Ishikawa (cell line): ENCODE measurements at regions not wholly inside any gene's neighbourhood (a gene's known extent, or its start where the extent isn't known, plus 50 kb on each side); places are given as distances from the start of the nearest gene placed in this dataset.

Source experiments
- CEBPB ChIP-seq: IDR thresholded peaks from 2 replicates; pipeline ENCODE4 v1.6.1; 2012
- CREB1 ChIP-seq: IDR thresholded peaks from 2 replicates; pipeline ENCODE4 v1.6.1; 2012; ENCODE audit warnings: low read depth
- EGR1 ChIP-seq: IDR thresholded peaks from 2 replicates; pipeline ENCODE4 v1.6.1; 2012
- EP300 ChIP-seq: IDR thresholded peaks from 2 replicates; pipeline ENCODE4 v1.6.1; 2012; ENCODE audit warnings: borderline replicate concordance
- FOXM1 ChIP-seq: IDR thresholded peaks from 2 replicates; pipeline ENCODE4 v1.6.1; 2012; ENCODE audit warnings: low read depth, borderline replicate concordance
- MAX ChIP-seq: IDR thresholded peaks from 2 replicates; pipeline ENCODE4 v1.6.1; 2012
- NFIC ChIP-seq: IDR thresholded peaks from 2 replicates; pipeline ENCODE4 v1.6.1; 2012
- RAD21 ChIP-seq: IDR thresholded peaks from 2 replicates; pipeline ENCODE4 v1.6.1; 2012; ENCODE audit warnings: low read depth
- REST ChIP-seq: IDR thresholded peaks from 2 replicates; pipeline ENCODE4 v1.6.1; 2012; ENCODE audit warnings: low read depth, mild to moderate bottlenecking
- TAF1 ChIP-seq: IDR thresholded peaks from 2 replicates; pipeline ENCODE4 v1.6.1; 2012; ENCODE audit warnings: low read depth, mild to moderate bottlenecking
- TCF12 ChIP-seq: IDR thresholded peaks from 2 replicates; pipeline ENCODE4 v1.6.1; 2012; ENCODE audit warnings: low read depth
- TEAD4 ChIP-seq: IDR thresholded peaks from 2 replicates; pipeline ENCODE4 v1.6.1; 2012
- USF1 ChIP-seq: IDR thresholded peaks from 2 replicates; pipeline ENCODE4 v1.6.1; 2012
- YY1 ChIP-seq: IDR thresholded peaks from 2 replicates; pipeline ENCODE4 v1.6.1; 2012; ENCODE audit warnings: low read depth
- ZBTB7A ChIP-seq: IDR thresholded peaks from 2 replicates; pipeline ENCODE4 v1.6.1; 2012; ENCODE audit warnings: low read depth

- TF ChIP-seq ZBTB7A = no peak
- no peak for TF ChIP-seq MAX
- no peak for TF ChIP-seq TEAD4
- TF ChIP-seq RAD21 = no peak
- TF ChIP-seq EGR1 = no peak
- TF ChIP-seq YY1 = no peak
- TF ChIP-seq EP300 = no peak
- TF ChIP-seq FOXM1 = no peak
- no peak for TF ChIP-seq REST
- no peak for TF ChIP-seq TAF1
- TF ChIP-seq CEBPB = no peak
- TF ChIP-seq NFIC = no peak
Observed at GRCh38 chr1:193312432-193312831, 126.0 kb upstream of the B3GALT2 start.

- no peak for TF ChIP-seq CREB1
- no peak for TF ChIP-seq EP300
- no peak for TF ChIP-seq RAD21
- TF ChIP-seq ZBTB7A = no peak
- TF ChIP-seq TAF1 = no peak
Observed at GRCh38 chr1:193311226-193311948, 125.0 kb upstream of the B3GALT2 start.

- TF ChIP-seq TAF1 (no peak), TCF12 (no peak), ZBTB7A (no peak), USF1 (no peak), NFIC (no peak), CEBPB (no peak)
Observed at GRCh38 chr1:193310564-193310963, 124.2 kb upstream of the B3GALT2 start.

GRCh38 chr1:193309936-193310475 is 123.6 kb upstream of the B3GALT2 start:
- TF ChIP-seq ZBTB7A = no peak
- TF ChIP-seq TEAD4 = no peak
- no peak for TF ChIP-seq USF1
- TF ChIP-seq EP300 = no peak
- TF ChIP-seq TCF12 = no peak
- no peak for TF ChIP-seq CREB1
- no peak for TF ChIP-seq YY1
- no peak for TF ChIP-seq REST
- TF ChIP-seq EGR1 = no peak
- no peak for TF ChIP-seq NFIC
- TF ChIP-seq CEBPB = no peak

- TF ChIP-seq CREB1 = no peak
- no peak for TF ChIP-seq CEBPB
- TF ChIP-seq TEAD4 = no peak
- TF ChIP-seq RAD21 = no peak
- no peak for TF ChIP-seq REST
- no peak for TF ChIP-seq EGR1
- no peak for TF ChIP-seq NFIC
- no peak for TF ChIP-seq TCF12
- TF ChIP-seq YY1 = no peak
- TF ChIP-seq MAX = no peak
- TF ChIP-seq ZBTB7A = no peak
- TF ChIP-seq USF1 = no peak
- TF ChIP-seq EP300 = no peak
- TF ChIP-seq FOXM1 = no peak
Observed at GRCh38 chr1:193308438-193308837, 122.0 kb upstream of the B3GALT2 start.
